A172 (cell line): ENCODE measurements at regions not wholly inside any gene's neighbourhood (a gene's known extent, or its start where the extent isn't known, plus 50 kb on each side); places are given as distances from the start of the nearest gene placed in this dataset.
"Not testable (repeated sequence)": the region's sequence is repeated elsewhere in the genome, so short reads cannot be mapped to it uniquely, and the experiment has no call there.

Experiments
- DNase-seq: peaks from one replicate; pipeline ENCODE4 v3.0.0-alpha.2; 2015; ENCODE audit warnings: low spot score

DNA sequence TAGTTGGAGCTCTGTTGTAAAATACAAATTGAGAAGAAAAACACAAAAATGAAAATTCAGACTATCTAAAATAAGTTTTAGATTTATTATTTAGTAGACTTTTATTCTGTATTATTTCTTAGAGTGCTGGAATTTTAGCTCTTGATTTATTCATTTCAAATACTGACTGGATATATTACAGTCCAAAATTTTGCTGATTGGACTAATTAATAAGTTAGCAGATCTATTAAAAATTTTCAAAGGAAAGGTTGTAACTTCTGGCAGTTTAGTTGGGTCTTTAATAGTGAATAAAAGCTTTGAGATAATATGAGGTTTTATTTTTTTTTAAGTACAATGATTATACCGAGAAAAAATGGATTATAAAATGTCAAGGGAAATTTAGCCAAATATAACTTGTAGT, 1224.9 kb upstream of the SPRY2 start:
- DNase-seq, result no peak

DNA sequence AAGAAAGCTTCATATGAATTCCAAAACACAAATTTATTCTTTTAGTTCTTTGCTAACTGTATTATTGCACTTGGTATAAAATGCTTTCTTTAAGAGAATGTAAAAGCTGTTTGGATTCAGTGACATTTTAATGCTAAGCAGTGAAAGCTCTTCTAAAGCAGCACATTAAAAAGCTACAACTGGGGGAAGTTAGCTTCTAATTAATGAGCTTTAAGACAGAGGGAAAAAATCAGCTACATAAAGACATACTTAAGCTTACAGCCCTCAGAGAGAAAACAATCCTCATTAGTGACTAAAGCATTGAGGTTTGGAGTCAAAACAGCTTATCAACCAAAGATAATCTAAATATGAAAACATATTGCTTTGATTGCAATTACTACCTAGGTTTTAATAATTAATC, 1222.2 kb upstream of the SPRY2 start:
- no peak for DNase-seq

DNA sequence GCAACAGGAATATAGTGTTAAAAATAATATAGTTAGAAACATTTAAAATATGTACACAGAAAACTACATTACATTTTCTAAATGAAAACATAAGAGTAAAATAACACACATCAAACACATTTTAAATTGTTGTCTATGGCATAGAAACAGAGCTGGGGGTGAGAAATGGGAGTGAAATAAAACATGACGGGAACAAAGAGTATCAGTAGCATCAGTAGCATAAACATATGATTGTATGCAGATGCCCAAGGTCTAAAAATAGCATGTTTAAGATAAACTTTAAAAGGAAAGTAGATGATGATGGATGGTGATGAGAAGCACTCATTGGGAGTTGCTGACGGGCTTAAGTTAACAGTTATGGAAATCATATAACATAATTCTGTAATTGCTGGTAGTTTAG, 1221.7 kb upstream of the SPRY2 start:
- no peak for DNase-seq

DNA sequence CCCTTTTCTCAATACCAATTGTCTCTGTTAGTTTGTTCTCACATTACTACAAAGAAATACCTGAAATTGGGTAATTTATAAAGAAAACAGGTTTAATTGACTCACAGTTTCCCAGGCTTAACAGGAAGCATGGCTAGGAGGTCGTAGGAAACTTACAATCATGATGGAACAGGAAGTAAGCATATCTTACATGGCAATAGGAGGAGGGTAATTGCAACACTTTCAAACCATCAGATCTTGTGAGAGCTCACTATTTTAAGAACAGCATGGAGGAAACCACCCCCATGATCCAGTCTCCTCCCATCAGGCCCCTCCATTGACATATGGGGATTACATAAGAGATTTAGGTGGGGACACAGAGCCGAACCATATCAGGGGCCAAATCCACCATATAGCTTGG, 1210.1 kb upstream of the SPRY2 start:
- DNase-seq, result no peak

DNA sequence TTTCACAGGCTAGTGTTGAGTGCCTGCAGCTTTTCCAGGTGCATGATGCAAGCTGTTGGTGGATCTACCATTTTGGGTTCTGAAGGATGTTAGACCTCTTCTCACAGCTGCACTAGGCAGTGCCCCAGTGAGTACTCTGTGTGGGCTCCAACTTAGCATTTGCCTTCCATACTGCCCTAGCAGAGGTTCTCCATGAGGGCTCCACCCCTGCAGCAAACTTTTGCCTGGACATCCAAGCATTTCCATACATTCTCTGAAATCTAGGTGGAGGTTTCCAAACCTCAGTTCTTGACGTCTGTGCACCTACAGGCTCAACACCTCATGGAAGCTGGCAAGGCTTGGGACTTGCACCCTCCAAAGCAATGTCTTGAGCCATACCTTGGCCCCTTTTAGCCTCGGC, 1205.4 kb upstream of the SPRY2 start:
- not testable (repeated sequence) for DNase-seq

DNA sequence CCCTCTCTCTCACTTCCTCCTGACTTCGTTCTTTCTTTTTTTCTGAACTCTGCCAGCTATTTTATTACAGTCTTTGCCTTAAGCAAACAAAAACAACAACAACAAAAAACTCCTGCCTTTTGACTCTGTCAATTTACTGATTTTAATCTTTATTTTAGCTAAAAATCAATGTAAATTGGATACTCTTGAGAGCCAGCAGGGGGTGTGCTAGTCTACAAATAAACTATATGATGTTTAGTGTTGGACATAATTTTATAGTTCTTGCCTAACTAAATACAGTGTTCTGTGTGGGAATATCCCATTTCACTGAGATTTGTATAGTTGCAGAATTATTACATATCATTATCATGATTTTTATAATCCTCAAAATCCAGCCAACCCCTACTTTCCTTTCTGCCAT, 1199.9 kb upstream of the SPRY2 start:
- no peak for DNase-seq

DNA sequence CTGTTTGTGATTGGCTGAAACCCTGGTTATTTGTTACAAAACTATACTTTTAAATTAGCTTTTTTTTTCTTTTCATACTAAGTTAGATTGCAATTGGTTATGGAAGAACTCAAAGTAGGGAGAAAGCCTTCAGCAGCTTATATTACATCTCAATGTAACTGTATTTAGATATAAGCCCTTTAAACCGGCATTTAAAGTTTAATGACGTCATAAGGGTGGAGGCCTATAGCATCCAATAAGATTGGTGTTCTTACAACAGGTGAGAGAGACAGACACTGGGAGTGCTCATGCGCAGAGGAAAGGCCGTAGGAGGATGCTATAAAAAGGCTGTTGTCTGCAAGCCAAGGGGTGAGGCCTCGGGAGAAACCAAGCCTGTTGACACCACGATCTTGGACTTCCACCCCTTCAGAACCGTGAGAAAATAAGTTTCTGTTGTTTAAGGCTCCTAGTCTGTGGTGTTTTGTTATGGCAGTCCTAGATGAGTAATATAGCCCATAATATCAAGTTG, 1198.8 kb upstream of the SPRY2 start:
- no peak for DNase-seq

DNA sequence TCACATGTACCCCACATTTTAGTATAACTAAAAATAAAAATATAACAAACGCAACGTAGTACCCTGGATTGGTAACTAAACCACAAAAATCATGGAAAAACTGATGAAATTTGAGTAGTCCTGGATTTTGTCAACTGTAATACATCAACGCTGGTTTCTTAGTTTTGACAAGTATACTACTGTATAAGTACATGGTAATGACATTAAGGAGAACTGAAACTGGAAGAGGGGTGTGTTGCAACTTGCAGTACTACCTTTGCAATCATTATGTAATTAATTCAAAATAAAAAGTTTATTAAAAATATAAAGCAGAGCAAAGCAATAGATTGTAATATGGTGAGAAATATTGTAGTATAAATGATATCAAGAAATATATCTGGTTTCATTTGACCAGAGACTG, 1158.0 kb upstream of the SPRY2 start:
- DNase-seq, result no peak

DNA sequence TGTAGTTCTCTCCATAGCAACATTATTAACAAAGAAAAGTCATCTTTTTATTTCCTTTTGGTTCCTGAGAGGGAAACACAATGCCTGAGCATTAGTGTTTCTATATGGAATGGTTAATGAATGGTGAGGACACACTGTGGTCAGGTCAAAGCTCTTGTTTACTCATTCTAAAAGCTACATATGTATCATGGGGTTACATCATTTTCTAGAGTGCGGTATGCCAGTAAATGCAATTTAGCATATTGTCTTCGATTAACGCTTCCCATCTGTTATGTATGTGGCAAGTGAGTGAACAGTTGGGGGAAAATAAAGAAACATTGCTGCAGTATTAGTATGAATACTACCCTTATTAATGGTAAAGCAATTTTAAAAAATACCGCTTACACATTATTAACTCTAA, 1152.2 kb upstream of the SPRY2 start:
- no peak for DNase-seq

DNA sequence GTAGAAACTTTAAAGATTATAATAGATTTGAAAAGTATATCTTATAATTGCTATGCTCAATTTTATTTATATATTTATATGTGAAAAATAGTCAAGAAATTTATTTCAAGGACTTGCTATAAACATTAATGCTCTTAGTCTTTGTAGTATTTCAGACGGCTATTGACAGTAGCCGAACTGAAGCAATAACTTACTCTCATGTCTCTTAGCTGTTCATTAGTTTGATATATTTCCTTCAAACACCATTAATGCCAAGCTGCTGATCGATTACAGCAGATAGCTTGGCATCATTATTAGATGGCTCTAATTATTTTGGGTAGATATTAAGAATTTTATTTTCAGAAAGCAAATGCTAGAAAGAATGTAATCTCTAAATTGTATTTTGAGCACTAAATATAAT, 1151.5 kb upstream of the SPRY2 start:
- no peak for DNase-seq

DNA sequence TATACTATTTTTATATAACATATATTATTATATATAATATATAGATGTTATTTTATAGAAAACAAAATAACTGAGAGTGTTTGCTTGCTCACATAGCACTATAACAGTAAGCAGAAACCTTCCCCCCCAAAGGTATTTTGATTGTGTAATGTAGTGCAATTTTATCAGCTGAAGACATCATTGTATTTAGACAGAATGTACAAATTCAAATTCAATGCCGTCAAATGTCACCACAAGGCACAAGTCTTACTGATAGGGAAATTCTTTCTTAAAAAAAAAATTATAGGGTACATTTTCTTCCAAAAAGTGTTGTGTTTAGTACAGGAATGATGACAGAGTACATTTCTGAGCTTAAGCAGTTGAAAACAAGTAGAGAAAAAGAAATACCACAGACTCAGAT, 1147.1 kb upstream of the SPRY2 start:
- DNase-seq, result no peak

DNA sequence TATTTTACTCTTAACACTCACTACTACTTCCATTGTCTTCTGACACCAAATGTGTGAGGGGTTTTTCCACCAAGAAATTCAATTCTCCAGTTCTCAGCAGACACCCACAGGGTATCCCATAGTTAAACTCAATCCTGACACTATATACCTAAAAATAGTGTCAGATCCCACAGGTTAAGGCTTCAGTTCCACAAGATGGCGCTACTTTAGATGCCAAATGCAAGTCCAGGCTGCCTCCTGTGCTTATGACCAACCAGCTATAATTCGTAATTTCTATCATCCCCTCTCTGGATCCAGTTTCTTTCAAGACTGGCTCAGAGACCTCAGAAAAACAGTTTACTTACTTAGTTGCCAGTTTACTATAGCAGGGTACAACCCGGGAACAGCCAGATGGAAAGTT, 1146.2 kb upstream of the SPRY2 start:
- DNase-seq, result peak; percentile 27

DNA sequence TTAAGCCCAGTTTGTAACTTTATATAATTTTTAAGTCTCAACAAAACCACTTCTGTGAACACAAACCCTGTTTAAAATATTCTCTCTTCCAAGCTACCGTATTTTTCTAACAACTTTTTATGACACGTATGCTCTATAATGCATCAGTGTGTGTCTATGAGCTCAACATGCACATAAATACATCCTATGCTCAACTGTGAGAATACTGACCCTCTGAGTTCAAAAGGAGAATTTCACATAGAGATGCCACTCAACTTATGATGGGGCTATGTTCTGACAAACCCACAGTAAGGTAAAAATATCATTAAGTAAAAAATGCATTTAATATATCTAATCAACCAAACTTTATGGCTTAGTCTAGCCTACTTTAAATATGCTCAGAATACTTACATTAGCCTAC, 1139.7 kb upstream of the SPRY2 start:
- no peak for DNase-seq

DNA sequence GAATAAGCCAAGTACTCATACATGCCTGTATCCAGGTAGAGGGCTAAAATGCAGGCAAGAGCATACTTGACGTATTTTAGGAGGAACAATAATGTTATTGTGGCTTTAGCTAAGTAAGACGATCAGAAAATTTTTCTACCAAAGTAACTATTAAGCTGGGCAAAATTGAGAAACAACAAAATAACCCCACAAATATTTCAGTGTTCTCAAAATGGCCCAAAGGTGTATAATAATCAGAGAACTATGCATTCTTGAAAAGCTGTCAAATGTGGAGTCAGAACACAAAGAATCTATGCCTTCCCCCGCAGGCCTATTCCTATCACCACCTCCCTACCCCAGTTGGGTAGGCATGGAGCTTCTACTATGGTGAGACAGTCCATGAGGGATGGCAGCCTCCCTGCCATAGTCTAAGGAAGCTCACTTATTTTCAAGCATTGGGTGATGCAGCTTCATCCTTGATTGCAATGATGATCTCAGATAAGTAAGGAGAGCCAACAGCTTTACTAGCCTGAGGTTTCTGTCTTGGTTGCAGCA, 1132.5 kb upstream of the SPRY2 start:
- DNase-seq, result no peak

DNA sequence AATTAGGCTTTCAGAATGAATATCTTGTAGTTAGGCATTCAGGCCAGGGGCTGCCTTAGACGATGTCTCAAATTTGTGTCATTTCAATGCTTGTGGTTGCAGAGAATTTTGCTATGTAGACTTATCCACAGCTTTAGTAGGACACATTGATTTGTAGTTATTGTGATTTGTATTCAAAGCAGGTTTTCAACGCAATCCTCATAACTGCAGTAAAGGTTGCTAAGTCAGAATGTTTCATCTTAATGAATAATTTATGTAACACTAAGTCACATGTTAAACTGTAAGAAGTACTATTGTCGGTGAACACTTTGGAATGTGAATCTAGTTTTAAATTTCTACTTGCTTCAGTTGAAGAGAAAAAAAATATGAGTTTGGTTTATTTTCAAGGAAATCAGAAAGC, 1117.2 kb upstream of the SPRY2 start:
- DNase-seq, result no peak

DNA sequence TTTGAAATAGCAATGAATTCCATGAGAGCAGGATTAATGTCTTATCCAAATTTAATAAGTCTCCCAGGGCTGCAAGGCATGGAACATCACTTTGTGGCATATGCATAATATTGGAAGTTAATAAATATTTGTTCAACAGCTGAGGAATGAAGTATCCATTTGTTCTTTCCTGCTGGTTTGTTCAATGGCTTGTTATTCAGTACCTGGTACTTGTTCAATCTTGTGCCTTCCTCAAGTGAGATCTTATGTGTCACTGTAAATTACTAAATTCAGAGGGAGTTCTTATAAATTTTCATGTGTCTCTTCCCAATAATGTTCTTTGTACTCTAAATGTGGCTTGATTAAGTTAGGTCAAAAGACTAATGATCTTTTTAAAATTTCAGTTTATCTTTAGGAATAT, 1105.5 kb upstream of the SPRY2 start:
- DNase-seq, result no peak

DNA sequence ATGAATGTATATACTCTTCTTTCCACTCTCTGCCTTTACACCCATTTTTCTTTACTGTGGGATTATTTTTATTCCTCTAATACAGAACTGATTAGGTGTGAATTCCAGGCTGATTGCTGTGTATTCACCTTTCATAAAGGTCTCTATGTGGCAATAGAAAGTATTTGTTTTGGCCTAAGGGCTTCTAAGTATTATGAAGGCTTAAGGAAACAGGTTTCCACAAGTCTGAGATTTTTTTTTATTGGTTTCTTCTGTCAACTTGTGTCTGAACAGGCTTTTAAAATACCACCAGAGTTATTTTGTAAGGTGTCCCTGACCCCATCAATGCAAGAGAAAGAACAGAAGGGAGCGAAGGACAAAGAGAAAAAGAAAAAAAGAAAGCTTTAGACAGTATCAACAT, 1102.0 kb upstream of the SPRY2 start:
- DNase-seq, result no peak

DNA sequence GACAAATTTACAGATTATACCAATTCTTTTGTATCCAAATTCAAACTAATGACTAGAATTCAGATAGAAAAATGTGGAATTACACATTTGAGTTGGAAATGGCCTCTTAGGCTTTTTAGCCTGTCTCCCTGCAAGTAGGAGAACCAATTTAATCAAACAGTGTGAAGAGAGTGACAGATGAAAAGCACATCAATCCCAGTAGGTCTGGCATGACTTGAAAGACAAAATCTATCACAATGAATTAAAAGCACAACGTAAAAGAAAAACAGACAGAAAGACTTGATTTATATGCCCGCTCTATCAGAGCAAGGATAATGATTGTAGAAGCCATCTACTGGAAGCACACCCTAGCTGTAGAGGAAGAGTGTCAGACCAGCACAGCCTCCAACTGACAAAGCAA, 1084.4 kb upstream of the SPRY2 start:
- DNase-seq, result no peak

DNA sequence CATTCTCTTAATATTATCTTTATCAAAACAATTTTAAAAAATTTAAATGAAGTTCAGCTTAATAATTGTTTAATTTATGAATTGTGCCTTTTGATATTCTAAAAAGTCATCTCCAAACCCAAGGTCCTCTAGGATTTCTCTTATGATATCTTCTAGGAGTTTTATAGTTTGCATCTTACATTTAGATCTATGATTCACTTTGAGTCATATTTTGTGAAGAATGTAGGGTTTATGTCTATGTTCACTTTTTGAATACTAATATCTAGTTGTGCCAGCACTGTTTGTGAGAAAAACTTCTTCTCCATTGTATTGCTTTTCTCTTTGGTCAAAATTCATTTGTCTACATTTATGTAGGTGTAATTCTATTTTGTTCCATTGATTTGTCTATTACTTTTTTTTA, 1068.4 kb upstream of the SPRY2 start:
- no peak for DNase-seq

DNA sequence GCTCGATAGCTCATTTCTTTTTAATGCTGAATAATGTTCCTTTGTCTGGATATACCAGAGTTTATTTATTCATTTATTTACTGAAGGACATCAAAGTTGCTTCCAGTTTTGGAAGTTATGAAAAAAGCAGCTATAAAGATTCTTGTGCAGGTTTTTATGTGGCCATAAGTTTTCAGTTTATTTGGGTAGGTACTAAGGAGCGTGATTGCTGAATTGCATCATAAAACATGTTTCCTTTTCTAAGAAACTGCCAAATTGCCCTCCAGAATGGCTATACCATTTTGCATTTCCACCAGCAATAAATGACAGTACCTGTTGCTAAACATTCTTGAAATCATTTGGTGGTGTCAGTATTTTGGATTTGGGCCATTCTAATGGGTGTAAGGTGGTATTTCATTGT, 1067.7 kb upstream of the SPRY2 start:
- no peak for DNase-seq

DNA sequence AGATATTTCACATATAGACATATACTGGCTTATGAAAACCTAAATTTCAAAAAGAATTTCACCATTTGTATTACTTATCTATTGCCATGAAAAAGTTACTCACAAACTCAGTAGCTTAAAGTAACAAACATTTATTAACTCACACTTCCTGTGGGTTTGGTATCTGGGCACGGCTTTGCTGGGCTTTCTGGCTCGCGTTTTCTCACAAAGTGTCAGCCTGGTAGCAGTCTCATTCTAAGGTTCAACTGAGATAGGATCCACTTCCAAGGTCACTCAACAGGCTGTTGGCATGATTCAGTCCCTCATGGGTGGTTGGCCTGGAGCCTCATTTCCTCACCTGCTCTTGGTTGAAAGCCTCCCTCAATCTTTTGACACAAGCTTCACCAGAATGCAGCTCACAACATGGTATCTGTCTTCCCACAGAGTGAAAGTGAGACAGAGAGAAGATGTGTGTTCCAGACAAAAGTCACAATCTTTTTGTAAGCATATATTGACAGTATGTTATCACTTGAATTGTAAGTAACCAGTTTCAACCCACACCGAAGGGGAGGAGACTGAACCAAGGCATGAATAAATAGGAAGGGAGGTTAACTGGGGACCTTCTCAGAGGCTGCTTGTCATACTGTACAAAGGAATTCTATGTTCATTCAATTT, 1065.8 kb upstream of the SPRY2 start:
- DNase-seq, result no peak

DNA sequence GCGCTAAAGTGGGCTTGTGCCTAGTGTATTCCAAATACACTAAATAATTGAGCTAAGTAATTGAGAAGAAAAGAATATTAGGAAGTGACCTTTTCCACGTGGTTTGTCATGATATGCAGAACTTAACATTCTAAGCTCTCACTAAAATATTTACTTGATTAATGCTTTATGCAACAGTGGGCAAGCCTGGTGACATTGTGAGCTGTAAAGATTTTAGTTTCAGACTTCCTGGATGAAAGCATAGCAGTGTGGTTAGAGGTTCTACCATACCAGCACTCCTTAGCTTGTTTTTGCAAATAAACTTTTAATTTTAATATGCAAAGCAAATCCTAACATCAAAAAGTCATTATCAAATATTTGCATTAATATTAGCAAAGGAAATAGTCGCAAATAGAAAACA, 1065.1 kb upstream of the SPRY2 start:
- DNase-seq, result no peak

DNA sequence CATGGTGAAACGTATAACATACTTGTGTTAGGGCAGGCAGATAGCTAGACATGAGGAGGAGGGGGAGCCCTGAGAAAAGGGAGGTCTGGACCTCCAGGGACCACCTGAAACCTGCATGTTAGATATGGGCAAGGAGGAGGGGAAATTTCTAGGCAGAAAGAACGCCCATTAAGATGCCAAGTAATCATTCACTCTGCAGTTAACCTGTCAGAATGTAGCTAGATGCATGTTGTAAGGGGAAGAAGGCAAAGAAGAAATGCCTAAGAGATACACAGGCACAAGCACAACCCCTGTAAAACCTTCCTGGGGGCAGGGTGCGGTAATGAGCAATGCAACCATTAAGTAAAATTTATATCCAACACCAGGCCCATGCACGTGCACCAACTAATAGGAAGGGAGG, 1055.3 kb upstream of the SPRY2 start:
- DNase-seq, result no peak

DNA sequence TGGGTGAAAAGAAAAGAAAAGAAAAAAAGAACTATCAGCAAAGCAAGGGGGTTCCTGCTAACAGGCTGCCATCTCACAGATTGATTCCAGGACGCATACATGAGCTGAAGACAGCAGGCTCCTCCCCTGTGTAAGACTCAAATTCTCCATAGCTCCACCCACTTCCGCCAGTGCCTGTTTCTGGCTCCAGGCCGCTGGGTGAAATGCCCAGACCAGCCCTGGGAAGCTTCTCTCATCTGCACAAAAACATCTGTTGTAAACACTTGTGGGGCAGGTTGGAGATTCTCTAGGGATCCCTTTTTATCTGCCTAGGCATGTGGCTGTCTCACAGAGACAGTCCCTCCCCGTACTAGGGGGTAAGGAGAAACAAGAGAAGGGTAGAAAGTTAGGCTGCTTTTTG, 1054.4 kb upstream of the SPRY2 start:
- DNase-seq, result peak; percentile 22
